CMK (cell line): ENCODE measurements at regions not wholly inside any gene's neighbourhood (a gene's known extent, or its start where the extent isn't known, plus 50 kb on each side); places are given as distances from the start of the nearest gene placed in this dataset.

Experiments used
- DNase-seq: peaks from one replicate; pipeline ENCODE4 v3.0.0-alpha.2; 2010; ENCODE audit warnings: low read depth

DNA sequence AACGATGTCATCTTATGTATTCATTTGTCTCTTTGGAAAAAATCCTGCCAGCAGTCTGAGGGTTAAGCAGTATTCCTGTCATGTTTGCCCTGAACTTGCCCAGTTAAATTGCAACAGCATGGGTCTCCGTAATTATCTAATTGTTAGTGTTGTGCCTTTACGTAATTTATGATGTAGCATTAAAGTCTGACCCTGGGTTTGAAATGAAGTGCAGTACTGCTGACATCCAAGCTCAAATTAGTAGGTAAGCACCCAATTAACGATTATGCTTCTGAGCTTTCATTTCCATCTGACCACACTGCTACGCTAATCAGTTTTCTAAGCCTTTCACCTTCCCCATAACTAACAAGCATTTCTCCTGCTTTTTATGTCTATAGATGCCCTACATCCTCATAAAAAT lies 241.8 kb downstream of the ARRDC4 start:
- DNase-seq, result no peak

DNA sequence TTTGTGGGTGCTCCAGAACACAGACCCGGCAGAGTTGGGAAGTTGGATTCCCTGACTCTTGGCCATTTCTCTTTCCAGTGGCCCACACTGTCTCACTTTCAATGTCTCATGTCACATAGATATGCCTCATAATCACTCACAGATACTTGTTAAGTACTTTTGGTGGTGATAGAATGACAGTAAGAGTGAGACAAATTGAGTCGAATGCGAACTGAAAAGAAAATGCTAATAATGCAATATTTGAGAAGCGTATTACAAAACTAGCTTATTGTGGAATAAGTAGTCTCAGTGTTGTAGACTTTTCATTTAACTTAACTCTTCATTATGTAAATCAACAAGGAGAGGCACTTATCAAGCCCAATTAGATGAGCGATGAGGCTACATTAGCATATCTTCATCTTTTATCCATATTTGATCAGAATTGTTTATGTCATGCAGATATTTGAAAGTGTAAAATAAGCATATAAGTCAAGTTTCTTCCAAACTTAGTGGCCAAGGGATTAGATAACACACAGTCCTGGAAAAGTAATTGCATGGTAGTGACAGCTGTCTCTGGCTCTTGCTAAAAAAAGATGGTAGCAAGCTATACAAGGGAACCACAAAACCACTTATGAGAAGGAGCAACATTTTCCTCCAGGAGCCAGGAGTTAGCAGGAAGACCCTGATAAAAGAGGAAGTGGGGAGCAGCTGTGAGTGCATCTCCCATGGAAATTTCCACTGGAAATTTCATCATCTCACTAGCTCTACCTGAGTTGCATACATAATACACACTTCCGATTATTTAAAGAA lies 243.6 kb downstream of the ARRDC4 start:
- no peak for DNase-seq

DNA sequence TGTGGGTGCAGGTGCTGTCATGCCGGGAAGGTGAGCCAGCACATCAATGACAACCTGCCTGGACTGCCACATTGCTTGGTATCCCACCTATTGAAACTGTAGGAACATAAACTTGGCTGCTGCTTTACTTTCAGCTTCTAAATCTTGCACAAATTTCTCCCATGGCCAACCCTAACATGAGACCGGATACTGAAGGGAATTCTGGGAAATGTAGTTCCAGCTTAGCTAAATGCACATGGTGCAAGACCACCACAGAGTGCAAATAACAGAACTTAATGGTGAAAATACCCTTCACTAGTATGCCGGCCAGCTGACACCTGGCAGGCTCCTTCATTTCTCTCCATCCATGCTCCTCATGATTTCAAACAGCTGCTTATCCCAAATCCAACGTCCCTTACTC lies 247.4 kb downstream of the ARRDC4 start:
- DNase-seq, result no peak

DNA sequence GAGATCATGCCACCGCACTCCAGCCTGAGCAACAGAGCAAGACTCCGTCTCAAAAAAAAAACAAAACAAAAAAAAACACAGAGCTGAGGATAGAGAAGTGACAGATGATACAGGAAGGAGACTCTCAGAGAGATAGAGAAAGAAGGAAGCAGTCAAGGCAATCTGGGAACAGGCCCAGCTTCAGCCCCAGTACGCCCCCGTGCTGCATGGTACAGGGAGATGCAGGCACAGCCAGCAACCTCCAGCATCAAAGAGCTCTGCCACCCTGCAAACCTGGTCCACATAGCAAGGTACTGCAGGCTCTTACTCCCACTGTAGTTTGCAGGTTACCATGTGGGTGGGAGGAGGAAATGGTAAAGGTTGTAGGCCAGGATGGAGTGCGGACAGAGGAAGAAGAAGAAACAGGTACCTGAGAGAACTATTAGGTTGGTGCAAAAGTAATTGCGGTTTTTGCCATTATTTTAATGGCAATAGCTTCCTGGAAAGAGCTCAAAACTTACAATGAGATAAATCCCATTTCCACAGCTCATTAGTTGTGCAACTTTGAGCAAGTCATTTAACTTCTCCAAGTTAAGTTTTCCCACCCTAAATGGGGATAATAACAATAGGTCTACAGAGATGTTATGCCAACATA lies 253.0 kb downstream of the ARRDC4 start:
- no peak for DNase-seq

DNA sequence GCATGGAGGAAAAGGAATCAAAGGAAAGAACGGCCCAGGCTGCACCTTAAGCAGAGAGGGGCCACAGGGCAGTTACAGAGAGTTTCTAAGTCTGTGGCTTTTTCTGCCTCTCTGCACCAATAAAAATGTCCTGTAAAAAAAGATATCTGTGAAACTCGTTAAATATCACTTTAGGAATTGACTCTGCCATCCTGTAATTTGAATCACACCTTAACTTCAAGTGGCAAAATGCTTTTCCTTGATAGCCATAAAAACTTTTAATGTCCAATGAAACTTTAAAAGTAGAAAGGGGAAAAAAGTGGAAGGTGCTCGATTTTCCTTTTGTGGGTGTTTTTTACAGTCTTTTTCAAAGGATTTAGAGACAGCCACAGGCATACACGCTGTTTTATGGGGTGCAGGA lies 255.7 kb downstream of the ARRDC4 start:
- DNase-seq, result no peak

DNA sequence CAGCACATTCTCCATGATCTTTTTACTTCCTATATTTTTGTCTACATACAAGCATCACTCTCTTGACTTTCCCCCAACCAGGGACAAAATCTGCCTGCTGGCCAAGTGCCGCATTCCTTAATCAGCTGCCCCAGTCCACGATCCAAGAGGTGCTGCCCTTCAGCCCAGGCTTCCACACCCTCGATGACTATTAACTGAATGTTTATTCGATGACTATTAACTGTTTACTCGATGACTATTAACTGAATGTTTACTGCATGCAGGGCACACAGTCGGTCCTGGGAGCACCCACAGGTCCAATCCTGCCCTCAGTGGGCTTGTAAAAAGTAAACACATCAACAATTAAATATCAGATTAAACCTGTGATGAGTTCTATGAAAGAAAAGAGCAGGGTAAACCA lies 256.9 kb downstream of the ARRDC4 start:
- DNase-seq, result no peak

DNA sequence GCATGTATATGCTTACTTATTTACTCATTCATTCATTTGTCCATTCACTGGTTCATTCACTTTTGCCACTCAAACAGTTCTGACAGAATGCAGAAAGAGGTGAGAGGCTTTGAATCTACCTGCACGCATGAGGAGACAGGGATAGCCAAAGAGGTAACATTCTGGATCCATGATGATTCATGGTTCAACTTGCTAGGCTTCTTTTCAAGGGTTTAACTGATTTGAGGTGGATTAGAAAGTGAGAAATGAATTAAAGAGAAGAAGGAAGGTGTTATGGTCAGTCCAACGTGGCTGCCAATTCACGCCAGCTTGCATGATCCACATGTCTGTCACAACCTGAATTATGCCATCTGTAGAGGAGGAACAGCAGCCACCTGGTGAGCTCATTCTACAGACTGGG lies 260.6 kb downstream of the ARRDC4 start:
- DNase-seq, result no peak

DNA sequence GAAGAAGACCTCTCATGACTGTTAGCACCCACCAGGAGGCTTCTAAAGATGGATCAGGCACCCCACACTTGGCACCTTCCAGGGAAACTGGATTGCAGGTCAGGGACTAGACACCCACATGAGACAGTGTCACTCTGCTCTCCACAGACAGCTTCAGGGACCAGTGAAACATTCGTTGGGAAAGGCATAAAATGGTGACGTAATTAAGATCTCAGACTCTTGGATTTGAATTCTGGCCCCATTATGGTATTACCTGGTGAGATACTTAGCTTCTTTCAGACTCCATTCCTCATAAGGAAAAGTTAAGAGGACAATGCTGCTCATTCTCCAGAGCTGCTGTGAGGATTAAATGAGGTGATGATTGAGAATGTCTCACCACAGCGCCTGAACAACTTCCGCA lies 261.1 kb downstream of the ARRDC4 start:
- DNase-seq, result no peak

DNA sequence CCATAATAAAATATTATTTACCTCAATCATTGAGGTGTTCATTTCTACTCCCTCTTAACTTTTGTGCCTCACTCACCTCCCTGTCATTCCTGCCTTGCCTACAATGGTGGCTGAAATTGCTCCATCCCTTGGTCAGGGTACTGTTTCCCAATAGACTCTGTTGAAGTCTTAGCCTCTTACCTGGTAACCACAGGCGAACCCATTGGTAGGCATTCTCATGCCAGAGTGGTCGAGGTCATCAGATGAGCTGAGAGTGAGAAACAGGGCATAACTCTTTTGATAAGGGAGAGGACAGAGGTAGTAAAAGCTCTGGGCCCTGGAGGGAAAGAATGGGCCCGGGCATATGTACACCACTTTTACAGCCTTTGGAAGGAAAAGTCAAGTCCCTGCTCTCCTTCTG lies 265.6 kb downstream of the ARRDC4 start:
- DNase-seq, result no peak

DNA sequence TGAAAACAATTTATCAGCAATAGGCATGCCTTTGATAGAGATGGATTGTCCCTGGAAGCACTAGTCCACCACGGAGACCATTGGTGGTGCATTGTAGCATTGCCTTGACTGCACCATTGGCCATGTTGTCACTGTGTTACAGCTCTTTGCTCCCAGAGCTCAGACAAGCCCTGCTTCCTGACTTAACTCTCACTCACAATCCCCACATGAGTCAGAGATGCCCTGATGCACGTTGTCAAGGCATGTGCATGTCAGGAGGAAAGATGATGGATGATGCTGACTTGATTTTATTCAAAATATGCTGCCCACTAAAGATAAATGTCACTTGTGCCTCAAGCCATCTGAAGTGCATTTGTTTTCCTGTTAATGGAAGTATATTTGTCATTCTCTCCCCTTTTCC lies 266.1 kb downstream of the ARRDC4 start:
- no peak for DNase-seq

DNA sequence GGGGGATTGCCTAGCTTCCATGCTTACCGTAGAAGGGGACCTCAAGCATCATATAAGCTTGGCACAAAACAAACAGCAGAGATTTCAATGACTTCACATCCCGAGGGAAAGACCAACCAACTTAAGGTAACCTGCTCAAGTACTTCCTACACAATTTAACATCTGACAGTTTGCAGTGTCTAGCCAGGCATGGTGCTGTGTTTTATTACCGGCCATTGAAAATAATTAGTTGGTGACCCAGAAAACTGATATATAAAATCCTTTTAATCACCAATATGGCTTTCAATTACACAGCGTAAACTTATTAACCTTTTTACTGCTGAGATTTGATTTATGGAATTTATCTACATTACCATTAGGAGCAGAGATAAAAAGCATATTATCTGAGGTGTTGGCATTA lies 268.3 kb downstream of the ARRDC4 start:
- no peak for DNase-seq

DNA sequence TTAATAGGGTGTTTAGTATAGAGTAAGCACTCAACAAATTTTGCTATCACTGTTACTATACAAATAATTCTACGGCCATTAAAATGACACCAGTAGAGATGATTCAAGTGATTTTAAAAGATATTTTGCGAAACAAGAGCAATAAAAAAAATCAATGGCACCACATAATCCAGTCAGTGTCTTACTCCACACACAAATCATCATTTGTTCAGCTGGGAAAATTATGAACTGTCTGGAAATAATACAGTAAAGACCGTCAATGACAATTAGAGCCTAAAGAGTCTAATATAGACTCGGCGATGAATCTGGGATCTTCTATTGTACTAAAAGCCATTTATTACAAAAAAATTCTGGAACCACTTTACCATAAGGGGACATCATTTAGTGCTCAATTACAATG lies 270.5 kb downstream of the ARRDC4 start:
- DNase-seq, result no peak

DNA sequence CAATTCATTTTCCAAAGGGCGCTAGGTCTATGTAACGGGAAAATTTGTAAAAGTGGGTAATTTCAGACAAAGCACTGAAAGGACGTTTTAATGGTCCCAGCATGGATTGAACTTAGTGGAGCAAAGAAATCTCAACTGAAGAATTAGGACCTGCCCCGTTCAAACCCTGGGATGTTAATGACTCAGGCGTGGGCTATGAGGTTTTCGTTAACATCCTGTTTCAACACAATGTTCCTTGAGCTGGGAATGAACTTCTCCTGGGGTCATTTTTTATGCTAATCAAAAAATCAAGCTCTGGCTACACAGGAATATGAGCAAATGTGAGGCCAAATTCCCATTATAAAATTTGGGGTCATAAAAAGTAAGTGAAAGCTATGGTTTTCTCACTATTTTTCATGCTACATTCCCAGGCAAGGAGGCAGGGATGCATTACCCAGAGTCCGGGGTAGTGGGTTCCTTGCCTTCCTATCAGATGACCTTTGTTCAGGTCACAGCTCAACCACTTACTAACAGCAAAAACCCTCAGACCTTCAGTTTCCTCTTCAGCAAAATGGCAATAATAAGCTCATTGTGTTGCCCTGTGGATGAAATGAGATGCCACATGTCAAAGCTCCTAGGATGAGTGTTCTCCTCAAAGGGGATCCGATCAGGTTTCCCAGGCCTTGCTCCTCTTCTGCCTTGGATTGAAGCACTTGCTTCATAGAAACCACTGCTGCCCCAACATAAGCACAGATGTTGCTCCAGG lies 271.4 kb downstream of the ARRDC4 start:
- no peak for DNase-seq

DNA sequence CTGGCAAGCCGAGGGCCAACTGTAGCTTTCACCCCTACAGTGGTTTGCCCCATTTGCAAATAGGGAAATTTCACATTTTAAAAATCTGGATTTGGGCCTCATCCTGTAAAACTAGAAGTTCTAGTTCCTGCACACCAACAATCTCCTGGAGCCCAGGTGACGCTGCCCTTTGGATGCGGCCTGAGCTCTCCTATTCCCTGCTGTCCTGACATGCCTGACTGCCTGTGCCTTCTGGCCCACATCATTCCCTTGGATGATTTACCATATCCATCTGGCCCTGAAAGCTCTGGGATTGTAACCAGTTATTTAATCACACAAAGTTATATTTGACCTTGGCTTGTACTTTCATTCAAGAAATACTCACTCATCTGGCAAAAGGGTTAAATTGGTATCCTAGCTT lies 272.3 kb downstream of the ARRDC4 start:
- no peak for DNase-seq

DNA sequence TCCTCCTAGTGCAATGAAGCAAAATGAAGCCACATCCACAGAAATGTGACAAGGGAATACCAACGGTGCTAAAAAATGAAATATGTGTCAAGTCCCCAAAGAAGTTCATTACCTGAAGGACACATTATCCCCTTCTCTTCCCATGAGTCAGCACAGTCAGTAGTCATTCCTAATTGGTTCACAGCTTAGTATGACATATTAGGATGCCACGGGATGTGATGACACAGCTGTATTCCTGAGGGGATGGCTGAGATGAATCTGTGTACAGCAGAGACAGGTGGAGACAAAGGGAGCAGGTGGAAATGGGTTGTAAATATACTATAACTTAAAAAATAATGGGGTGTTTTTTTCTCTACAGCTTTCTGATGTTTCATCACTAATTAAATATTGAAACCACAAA lies 273.4 kb downstream of the ARRDC4 start:
- DNase-seq, result no peak

DNA sequence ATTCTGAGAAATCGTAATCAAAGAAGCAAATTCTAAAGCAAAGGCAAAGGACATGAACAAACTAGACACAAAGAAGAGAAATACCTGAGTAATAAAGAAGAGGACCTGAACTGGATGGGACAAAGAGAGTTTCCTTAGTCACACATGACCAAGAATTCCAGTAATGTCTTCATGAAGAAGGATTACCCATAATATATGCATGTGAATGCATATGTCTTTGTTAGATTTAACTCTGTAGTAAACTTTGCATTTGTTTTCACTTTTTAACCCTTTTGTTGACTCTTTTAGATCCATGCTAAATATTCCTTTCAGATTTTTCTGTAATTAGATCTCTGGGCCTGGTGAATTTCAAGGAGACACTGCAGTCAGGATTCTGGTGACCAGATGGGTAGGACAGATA lies 279.8 kb downstream of the ARRDC4 start:
- no peak for DNase-seq

DNA sequence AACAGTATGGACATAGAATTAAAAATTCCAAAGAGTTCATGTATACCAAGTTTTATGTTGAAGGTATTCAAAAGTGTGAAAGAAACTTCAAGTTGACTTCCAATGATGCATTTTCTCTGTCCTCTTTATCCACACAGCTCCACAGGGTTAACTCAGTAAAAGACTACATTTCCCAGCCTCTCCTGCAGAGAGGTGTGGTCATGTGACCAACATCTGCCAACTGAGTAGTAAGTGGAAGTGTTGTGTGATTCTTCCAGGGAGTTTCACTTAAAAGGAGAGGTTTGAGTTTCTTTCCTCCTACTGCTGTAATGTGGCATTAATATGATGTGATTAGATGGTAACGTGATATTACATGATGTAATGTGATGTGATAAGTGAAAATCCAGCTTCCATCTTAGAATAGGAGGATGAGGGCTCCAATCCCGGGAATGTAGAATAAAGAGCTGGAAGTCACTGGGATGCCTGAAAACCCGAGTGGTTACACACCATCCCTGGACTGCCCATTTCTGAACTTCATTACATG lies 280.6 kb downstream of the ARRDC4 start:
- no peak for DNase-seq

DNA sequence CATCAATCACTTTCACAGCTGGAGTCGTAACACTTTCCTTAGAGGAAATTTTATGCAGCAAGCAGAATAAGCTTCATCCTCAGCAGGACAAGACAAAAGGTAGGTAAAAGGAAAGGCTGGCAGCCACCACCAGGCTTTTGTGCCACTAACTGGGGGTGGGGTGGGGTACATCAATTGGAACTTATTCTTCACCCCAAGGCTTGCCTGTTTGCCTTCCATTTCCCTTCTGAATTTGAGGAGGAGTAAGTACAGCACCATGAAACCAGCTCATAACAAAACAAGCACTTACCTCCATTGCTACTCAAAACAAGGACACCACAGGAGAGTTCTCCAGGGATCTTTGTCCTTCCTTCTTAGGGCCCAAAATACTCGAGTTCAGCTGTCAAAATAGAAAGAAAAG lies 296.8 kb downstream of the ARRDC4 start:
- no peak for DNase-seq

DNA sequence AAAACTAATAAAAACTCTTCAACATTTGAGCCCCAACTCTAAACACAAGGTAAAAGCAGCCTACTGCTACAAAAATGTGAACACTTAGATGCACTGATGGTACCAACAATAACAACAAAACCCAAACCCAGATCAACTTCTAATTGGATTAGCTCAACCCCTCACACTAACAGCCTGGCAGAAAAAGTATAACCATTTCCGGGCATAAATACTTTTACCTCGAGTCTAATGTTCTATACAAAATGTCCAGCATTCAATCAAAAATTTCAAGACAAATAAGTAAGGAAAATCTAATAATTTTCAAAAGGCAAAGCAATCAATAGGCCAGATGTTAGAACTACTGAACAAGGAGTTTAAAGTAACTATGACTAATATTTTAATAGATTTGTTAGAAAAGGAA lies 303.3 kb downstream of the ARRDC4 start:
- DNase-seq, result no peak

DNA sequence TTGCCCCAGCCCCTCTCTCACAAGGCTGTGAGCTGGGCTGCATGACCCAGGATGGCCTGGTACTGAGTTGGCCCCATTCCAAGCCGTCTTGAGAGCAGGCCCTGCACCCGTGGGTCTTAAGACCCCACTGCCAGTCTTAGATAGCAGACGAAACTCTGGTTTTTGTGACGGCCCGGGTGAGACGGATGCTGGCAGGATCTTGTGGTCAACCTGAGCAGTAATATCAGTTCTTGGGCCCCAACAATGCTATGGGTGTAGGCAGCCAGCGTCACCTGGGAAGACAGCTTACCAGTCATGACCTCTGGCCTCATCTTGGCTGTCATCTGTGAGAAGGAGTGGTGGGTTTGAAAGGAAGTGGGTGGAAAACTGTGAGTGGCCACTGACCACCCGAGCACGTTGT lies 305.8 kb downstream of the ARRDC4 start:
- no peak for DNase-seq

DNA sequence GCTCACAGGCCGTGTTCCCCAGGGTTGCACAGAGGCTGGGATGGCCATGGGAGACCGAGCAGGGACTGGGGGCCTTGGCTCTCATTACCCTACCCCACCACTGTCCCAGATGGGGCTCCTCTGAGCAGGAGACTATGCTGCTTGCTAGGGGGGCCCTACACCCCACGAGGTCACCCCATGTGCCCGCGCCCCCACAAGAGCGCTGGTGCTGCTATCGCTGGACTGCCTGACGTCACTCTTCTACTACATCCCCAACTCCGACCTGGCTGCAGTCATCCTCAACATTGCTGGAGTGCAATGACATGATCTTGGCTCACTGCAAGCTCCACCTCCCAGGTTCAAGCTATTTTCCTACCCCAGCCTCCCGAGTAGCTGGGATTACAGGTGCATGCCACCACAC lies 307.7 kb downstream of the ARRDC4 start:
- DNase-seq, result no peak

DNA sequence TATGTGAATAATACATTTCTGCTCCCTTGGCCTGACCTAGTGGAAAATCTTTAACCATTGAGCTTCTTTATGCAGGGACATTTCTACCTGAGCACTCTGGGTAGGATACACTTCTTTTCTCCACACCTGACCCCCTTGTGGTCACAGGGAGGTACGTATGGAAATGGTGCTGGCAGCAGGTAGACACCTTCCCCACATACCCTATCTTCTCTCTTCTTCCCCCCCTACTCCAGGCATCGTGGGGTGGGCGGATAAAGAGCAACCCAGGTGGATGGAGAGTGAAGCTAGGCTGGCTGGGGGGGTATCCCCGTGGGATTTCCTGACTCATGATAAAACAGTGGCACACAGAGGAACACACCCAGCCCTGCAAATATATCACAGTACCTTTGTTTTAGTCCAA lies 312.1 kb downstream of the ARRDC4 start:
- DNase-seq, result no peak

DNA sequence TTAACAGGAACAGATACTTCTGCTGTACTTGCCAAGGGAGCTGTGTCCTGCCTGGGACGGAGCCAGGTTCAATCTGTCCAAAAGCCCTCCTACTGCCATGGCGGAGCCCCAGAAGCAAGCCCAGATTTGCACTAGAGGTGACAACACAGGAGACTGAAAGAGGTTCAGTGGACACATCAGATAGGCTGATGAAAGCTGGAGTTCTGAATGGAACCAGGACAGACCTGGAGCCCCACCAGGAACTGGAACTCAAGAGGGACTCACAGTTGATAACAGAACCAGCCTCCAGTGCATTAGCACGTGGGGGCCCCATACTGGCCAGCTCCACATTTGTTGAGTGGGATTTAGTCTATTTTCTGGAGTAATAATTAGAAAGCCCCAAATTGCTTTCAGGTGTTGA lies 315.5 kb downstream of the ARRDC4 start:
- no peak for DNase-seq
